OCI-LY7 (cell line): ENCODE measurements at regions not wholly inside any gene's neighbourhood (a gene's known extent, or its start where the extent isn't known, plus 50 kb on each side); places are given as distances from the start of the nearest gene placed in this dataset.

ENCODE experiments used
- BruUV-seq: library from RNA; stranded (reverse); fragments of 400-500 nt; replicated peaks from 2 replicates; lab custom pipeline; 2021; lab: Mats Ljungman, UMichigan
- CTCF ChIA-PET: fragments of 300-600 bp; sonication (Branson Sonifier 250); formaldehyde crosslinking; loops from one replicate; lab custom pipeline; 2022; ENCODE audit warnings: antibody characterized with exemption; ENCODE audit not compliant: unreplicated experiment; lab: Charles Lee
- POLR2A ChIA-PET: fragments of 300-600 bp; sonication (Branson Sonifier 250); formaldehyde crosslinking; loops from one replicate; lab custom pipeline; 2022; ENCODE audit warnings: antibody characterized with exemption; lab: Charles Lee
- DNase-seq: peaks from one replicate; pipeline ENCODE4 v3.0.0-alpha.2; 2015; ENCODE audit warnings: low spot score
- H2AFZ ChIP-seq: fragments of 200-600 bp; sonication (generic), shearing (Covaris generic); 2 replicates; pipeline ENCODE4 v1.6.1; 2014; ENCODE audit warnings: mild to moderate bottlenecking, antibody characterized with exemption, low read length, moderate library complexity
- H3K27ac ChIP-seq: fragments of 200-600 bp; sonication (generic); 2 replicates; pipeline ENCODE4 v1.5.1; 2014; ENCODE audit warnings: mixed run types, low read depth, mild to moderate bottlenecking, moderate library complexity, low read length, inconsistent platforms; ENCODE audit not compliant: poor library complexity, severe bottlenecking
- H3K36me3 ChIP-seq: fragments of 200-600 bp; sonication (generic); 2 replicates; pipeline ENCODE4 v1.6.1; 2014; ENCODE audit warnings: mild to moderate bottlenecking, antibody characterized with exemption, low read length, moderate library complexity, mixed read lengths; ENCODE audit not compliant: insufficient read depth
- H3K4me1 ChIP-seq: fragments of 200-600 bp; sonication (generic); 2 replicates; pipeline ENCODE4 v1.5.1; 2014; ENCODE audit warnings: mild to moderate bottlenecking, low read length; ENCODE audit not compliant: insufficient read depth, poor library complexity, severe bottlenecking
- H3K4me2 ChIP-seq: fragments of 200-600 bp; sonication (generic); 2 replicates; pipeline ENCODE4 v1.6.1; 2014; ENCODE audit warnings: mild to moderate bottlenecking, low read length
- H3K4me3 ChIP-seq: fragments of 200-600 bp; sonication (generic); 2 replicates; pipeline ENCODE4 v1.5.1; 2014; ENCODE audit warnings: mild to moderate bottlenecking, low read depth, low read length; ENCODE audit not compliant: poor library complexity, severe bottlenecking
- H3K79me2 ChIP-seq: fragments of 200-600 bp; sonication (generic); 2 replicates; pipeline ENCODE4 v1.6.1; 2016; ENCODE audit warnings: low read depth, mild to moderate bottlenecking, low read length, moderate library complexity, mixed read lengths; ENCODE audit not compliant: insufficient read depth
- H3K9me2 ChIP-seq: fragments of 200-600 bp; sonication (generic); 2 replicates; pipeline ENCODE4 v1.6.1; 2016; ENCODE audit warnings: mild to moderate bottlenecking, low read length, mixed read lengths; ENCODE audit not compliant: insufficient read depth
- H3K9me3 ChIP-seq: fragments of 200-600 bp; sonication (generic); 2 replicates; pipeline ENCODE4 v1.6.1; 2014; ENCODE audit warnings: mild to moderate bottlenecking, mixed run types, low read length, mixed read lengths
- H4K20me1 ChIP-seq: fragments of 200-600 bp; sonication (generic); 2 replicates; pipeline ENCODE4 v1.6.1; 2014; ENCODE audit warnings: mild to moderate bottlenecking, antibody characterized with exemption, low read length, moderate library complexity, mixed read lengths; ENCODE audit not compliant: insufficient read depth
- EZH2phosphoT487 ChIP-seq: fragments of 200-600 bp; sonication (generic); IDR thresholded peaks from 2 replicates; pipeline ENCODE4 v1.6.1; 2018; ENCODE audit warnings: low read depth, borderline replicate concordance, mild to moderate bottlenecking, mixed run types, antibody characterized with exemption, low read length, moderate library complexity, mixed read lengths
- intact Hi-C: fragments of 100-400 bp; cut with micrococcal nuclease; formaldehyde crosslinking; loops from one replicate; pipeline ENCODE4 v1.10.0; 2022; ENCODE audit not compliant: unreplicated experiment
- TF ChIP-seq, protein P1 (sequence below): fragments of 200-600 bp; sonication (generic); conservative IDR thresholded peaks from 2 replicates; pipeline ENCODE4 v1.5.1; 2014; ENCODE audit warnings: mild to moderate bottlenecking, antibody characterized with exemption, low read length, moderate library complexity, mixed read lengths

DNA sequence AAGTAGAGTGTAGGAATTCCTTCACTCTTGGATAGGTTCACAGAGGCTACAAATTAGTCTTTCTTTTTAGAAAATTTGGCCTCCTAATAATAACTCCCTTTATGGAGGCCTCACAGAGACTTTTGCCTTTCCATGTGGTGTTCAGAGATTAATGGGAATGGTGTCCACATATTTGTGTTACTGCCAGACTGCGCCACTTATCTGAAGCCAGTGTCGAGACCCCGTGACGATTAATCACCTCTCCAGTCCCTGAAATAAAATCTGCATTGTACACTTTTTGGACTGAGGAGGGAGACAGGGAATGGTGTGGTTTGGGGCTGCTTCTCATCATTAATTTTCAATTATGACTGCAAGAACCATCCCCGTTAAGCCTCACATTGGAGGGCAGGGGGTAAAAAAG lies 980.5 kb downstream of the FLRT2 start:
- no peak overlapping the region for H3K4me2 ChIP-seq
- CTCF ChIA-PET, result no interaction called here
- H3K36me3 ChIP-seq, result no peaks in the 10 kb centered on the region
- POLR2A ChIA-PET, result no interaction called here
- TF ChIP-seq, protein P1, sequence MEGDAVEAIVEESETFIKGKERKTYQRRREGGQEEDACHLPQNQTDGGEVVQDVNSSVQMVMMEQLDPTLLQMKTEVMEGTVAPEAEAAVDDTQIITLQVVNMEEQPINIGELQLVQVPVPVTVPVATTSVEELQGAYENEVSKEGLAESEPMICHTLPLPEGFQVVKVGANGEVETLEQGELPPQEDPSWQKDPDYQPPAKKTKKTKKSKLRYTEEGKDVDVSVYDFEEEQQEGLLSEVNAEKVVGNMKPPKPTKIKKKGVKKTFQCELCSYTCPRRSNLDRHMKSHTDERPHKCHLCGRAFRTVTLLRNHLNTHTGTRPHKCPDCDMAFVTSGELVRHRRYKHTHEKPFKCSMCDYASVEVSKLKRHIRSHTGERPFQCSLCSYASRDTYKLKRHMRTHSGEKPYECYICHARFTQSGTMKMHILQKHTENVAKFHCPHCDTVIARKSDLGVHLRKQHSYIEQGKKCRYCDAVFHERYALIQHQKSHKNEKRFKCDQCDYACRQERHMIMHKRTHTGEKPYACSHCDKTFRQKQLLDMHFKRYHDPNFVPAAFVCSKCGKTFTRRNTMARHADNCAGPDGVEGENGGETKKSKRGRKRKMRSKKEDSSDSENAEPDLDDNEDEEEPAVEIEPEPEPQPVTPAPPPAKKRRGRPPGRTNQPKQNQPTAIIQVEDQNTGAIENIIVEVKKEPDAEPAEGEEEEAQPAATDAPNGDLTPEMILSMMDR, result no peak
- no peak for TF ChIP-seq EZH2phosphoT487
- H3K9me3 ChIP-seq, result no peaks in the 10 kb centered on the region
- H3K4me3 ChIP-seq, result no peak overlapping the region
- DNase-seq, result no peak
- no TSS peak for BruUV-seq
- H3K27ac ChIP-seq, result no peak overlapping the region
- intact Hi-C loops, result no loop called here
- H3K9me2 ChIP-seq, result no peaks in the 10 kb centered on the region
- H2AFZ ChIP-seq, result no peak overlapping the region
- H4K20me1 ChIP-seq, result no peaks in the 10 kb centered on the region
- H3K4me1 ChIP-seq, result no peaks in the 10 kb centered on the region
- H3K79me2 ChIP-seq, result no peaks in the 10 kb centered on the region

DNA sequence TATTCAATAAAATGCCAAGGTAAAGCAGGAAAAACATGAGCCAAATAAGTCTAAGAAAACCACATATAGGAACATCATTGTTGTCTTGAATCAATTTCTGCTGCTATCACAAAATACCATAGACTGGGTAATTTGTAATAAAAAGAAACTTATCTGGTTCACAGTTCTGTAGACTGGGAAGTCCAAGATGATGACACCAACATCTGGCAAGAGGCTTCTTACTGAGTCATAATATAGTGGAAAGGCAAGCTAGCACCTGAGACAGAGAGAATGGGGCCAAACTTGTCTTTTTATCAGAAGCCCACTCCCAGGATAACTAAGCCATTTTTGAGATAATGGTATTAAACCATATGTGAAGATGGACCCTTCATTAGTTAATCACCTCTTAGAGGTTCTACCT lies 975.9 kb downstream of the FLRT2 start:
- no TSS peak for BruUV-seq
- no peaks in the 10 kb centered on the region for H4K20me1 ChIP-seq
- no peaks in the 10 kb centered on the region for H3K9me2 ChIP-seq
- no peaks in the 10 kb centered on the region for H3K9me3 ChIP-seq
- CTCF ChIA-PET, result no interaction called here
- no peak overlapping the region for H3K4me3 ChIP-seq
- TF ChIP-seq EZH2phosphoT487, result no peak
- TF ChIP-seq, protein P1, result no peak
- H3K79me2 ChIP-seq, result no peaks in the 10 kb centered on the region
- POLR2A ChIA-PET, result no interaction called here
- H3K36me3 ChIP-seq, result no peaks in the 10 kb centered on the region
- no peak for DNase-seq
- no peak overlapping the region for H2AFZ ChIP-seq
- H3K27ac ChIP-seq, result no peak overlapping the region
- intact Hi-C loops, result no loop called here
- no peaks in the 10 kb centered on the region for H3K4me1 ChIP-seq
- H3K4me2 ChIP-seq, result no peak overlapping the region

DNA sequence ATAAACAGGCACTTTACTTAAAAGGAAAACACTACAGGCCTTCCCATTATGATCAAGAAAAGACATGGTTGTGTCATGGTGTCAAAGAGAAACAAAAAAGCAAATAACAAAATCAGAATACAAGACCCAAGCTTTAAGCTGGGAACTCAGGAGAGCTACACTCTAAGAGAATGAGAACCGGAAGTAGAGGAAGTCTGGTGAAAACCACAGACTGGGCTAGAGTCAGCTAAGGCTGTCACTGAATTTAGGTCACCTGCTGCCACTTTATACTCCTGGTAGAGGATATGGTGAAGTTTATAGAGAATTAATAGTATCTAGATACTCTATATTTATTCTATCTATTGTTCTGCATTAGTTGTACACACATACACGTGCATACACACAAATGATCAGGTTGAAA lies 971.7 kb downstream of the FLRT2 start:
- BruUV-seq, result no TSS peak
- Histone ChIP-seq H3K9me3 (no peaks in the 10 kb centered on the region), H3K4me1 (no peaks in the 10 kb centered on the region), H3K79me2 (no peaks in the 10 kb centered on the region), H3K9me2 (no peaks in the 10 kb centered on the region), H4K20me1 (no peaks in the 10 kb centered on the region), H3K36me3 (no peaks in the 10 kb centered on the region), H3K4me3 (no peak overlapping the region), H3K27ac (no peak overlapping the region), H3K4me2 (no peak overlapping the region), H2AFZ (no peak overlapping the region)
- CTCF ChIA-PET, result no interaction called here
- intact Hi-C loops, result no loop called here
- DNase-seq, result peak; percentile 12
- TF ChIP-seq EZH2phosphoT487, result no peak
- TF ChIP-seq, protein P1, result no peak
- POLR2A ChIA-PET, result no interaction called here
